ENCODE measurements at regions not wholly inside any gene's neighbourhood (a gene's known extent, or its start where the extent isn't known, plus 50 kb on each side); places are given as distances from the start of the nearest gene placed in this dataset.
A peak's percentile ranks its signal among the peaks of the same experiment; 100 is the strongest.

DNA sequence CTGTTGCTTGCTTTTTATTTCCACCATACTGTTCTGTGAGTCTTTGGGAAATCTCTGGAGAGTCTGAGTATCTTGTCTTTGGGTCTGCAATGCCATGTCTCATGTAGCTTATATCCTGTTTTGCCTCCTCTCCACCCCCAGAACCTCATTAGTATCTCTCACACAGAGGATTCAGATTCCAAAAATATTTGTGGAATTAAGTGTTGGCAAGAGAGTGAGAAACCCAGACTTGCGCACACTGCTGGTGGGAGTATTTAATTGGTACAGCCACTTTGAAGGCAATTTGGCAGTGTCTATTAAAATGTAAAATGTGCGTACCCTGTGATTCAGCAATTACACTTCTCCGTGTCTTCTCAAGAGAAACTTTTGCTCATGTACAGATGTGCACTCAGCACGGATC, 68.6 kb downstream of the ZNF621 start:
- DNase-seq = no peak

DNA sequence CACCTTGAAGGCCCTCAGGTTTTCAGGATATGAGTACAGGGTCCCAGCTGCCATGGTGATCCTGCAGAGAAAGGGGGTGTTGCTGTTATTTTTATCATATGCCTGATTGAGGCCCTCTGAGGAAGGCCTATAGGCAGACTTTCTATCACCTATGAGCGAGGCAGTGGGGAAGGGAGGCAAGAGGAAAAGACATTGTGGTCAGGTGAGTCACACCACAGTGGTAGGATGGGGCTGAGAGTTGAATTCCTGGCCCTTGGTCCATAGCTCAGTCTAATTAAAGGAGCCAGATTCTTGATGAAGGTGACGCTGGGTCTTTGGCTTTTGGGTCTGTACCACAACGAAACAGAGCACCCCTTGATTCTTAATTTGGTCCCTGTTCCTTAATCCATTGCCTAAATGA, 72.7 kb downstream of the ZNF621 start:
- no peak for DNase-seq

DNA sequence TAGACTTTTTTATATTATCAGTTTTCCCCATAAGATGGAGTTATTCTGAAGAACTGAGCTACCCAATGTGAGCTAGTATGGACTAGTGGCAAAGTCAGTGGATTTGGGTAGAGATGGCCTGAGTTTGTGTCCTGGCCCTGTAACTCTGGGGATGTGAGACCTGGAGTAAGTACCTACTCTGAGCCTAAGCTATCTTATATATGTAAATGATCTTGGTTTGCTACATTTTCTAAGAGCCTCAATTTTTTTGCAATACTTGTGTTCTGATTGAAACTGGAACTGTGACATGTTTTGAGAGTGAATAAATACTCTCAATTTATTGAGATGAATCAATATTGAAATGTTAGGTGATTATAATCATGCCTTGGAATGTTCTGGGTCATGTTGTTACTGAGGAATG, 73.6 kb downstream of the ZNF621 start:
- DNase-seq = no peak

DNA sequence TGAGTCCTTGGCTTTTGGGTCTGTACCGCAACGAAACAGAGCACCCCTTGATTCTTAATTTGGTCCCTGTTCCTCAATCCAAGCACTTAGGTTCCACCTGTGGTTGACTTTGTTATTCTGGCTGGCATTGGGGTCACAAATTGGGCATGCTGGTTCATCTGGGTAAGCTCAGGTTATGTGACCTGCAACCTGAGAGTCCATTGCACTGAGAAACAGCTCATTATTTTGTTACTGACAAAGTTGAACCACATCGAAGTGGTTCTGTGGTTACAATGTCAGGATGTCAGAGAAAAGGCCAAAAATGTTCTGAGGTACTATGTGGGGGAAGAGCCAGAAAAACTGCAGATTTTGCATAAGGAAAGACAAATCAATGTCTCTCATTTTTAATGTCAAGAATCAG, 74.2 kb downstream of the ZNF621 start:
- DNase-seq = no peak

DNA sequence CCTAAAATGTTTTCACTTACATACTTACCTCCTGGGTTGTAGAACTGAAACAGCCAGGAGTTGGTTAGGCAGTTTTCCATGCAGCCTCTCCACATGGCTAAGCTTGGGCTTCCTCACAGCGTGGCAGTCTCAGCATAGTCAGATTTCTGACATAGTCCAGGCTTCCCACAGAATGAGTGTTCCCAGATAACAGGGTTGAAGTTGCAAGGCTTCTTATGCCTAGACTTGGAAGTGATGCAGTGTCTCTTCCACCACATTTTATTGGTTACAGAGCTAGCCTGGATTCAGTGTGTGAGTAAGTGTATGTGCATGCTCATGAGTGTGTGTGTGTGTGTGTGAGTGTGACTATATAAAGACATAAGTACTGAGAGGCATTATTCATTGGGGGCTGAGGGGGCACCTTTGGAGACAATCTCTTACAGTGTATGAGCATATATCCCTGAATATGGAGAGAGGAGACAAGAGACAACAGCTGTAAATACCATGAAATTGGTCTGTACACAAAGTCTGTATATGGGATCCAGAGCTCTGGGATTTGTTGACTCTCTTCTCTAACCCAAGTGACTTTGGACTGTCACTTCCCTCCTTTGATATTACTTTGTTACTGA, 78.1 kb downstream of the ZNF621 start:
- no peak for DNase-seq

DNA sequence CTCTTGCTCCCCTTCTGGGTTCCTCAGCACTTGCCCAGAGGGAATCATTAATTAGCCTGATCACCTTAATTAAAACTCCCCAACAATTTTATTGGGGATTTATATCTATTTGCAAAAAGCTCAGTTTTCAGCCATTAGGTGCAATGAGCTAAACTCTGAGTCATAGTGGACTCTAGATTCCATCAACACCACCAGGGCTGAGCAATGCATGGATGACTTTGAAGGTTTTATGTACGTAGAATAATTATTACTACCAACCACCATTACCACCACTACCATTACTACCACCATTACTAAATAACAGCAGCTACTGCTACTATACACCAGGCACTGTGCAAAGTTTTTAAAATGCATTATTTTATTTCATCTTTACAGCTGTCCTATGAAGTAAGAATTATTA, 81.2 kb downstream of the ZNF621 start:
- no peak for DNase-seq

DNA sequence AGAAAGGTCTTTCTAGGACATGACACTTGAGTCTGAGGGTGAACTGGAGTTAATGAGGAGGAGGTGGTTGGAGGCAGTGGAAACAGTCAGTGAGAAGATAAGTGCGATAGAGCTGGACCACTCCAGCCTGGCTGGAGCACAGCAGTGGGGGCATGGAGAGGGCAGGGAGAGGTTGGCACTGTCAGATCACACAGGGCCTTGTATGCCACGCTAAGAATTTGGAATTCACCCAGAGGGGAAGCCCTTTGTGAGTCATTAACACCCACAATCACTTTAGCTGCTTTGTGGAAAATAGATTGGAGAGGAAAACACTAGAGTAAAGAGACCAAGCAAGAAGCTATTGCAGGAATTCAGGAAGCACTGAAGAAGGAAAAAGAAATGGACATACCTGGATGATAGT, 83.3 kb downstream of the ZNF621 start:
- DNase-seq = no peak

DNA sequence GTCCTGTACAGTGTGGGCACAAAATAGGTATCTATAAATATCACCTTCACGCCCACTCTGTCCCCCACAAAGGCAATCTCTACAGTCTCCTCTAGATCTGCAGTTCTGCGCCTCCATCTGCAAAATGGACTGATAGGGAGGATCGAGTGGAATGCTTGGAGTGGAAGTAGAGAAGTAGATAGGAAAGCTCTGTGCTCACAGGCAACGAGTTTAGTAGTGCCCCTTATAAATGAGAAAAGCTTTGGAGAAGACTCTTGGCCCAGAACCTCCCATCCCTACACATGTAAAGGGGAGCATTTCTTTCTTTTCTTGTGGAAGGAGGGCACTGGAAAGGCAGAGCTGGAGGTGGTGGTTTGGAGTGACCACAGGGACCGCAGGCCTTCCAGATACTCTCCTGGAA, 88.5 kb downstream of the ZNF621 start:
- no peak for DNase-seq

DNA sequence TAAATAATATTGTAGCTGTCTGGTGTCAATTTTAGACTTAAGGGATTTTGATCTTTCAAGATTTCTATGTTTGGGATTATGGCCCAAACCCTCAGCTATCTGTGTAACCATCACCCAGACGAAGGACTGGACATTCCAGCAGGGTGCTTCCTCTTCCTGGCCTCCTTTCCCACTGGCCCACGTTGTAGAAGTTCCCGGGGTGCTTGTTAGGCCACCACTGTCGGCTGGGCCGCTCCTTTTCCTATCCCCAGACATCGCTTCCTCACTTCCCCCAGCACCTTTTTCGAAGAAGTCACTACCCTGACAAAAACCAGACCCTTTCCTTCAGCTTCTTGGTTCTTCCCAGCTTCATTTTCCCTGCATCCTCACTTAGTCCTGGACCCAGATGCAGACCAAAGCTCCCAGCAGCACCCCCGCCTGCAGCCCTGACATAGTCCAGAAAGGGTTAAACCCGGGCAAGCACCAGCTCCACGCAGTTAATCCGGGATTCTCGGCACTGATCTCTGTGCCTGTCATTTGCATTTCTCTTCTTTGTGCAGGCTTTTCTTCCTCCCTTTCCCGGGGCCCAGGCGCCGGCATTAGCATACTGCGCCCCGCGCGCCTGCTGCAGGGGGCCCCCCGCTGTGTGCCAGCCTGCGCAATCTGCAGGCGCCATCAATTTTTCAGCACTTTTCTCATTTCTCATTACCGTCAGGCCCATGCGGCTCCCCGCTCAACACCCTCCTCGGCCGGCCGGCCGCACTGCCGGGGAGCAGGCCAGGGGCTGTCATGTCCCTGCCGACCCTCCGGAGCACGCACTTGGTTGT, 90.6 kb downstream of the ZNF621 start:
- DNase-seq = peak; percentile 80

DNA sequence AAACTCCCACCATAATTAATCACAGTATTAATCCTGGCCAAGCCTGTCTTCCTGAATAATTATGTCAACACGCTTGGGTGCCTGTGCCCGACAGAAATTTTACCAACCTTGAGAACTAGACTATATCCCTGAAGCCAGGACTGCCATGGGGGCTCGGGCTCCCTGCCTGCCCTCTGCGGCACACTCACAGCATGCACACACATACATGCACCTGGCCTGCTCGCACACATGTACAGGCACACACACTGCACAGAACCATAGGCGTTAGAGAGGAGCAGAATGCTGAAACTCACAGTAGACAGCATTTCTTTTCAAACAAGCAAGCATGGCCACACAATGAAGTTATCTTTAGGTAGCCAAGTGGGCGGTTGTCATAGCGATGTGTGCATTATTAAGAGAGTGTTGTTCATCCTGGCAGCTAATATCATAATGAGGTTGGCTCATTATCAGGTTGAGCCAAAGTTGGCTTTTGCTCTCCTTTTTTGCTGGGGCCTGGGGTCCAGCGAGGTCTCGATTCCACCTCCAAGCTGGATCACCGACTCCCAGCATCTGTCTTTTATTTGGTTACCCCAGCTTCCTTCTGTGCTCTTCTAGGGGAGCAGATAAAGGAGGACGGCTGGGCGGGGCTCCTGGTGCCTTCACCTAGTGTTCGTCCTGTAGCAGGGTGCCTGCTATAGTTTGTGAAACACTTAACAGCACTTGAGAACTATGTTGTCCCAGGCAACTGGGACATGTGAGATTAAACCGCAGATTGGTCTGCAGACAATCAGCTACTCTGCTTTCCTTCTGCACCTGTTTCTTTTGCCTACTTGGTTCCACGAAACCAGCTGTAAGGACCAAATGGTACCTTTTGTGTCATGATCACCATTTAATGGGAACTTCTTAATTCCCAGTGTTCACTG, 91.4 kb downstream of the ZNF621 start:
- peak; percentile 43 for DNase-seq

DNA sequence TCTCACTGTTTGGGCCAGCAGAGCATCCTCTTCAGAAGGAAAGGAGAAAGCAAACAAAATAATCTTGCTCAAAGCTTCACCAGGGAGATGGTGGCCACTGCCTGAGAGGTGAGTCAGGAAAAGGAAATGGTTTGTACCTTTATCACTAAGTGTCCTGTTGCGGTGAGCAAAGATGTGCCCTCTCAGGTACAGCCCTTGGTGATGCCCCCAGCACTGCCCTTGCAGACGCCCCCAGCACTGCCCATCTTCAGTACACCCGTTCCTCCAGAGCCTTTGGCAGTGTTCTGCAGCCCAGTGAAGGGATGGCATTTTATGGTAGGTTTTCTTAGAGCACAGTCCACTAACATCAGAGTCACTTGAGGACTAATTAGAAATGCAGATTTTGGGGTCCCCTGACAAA, 92.3 kb downstream of the ZNF621 start:
- no peak for DNase-seq

DNA sequence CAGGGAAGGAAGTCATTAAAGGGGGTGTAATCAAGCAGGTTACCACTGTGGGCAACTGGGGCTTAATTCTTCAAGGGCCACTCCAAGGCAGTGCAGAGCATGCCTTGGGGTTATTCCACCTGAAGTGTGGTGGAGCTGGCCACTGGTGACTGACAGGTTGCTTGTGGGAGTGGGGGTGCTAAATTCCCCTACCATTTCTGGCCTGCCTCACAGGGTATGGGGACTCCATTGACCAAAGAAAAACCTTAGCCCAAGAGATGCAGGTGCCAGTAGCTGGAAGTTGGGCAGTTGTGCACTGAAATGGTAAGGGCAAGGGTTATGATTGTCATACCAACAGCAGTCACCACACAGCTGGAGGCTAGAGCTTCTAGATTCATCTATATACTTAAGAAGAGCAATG, 93.4 kb downstream of the ZNF621 start:
- DNase-seq = no peak

DNA sequence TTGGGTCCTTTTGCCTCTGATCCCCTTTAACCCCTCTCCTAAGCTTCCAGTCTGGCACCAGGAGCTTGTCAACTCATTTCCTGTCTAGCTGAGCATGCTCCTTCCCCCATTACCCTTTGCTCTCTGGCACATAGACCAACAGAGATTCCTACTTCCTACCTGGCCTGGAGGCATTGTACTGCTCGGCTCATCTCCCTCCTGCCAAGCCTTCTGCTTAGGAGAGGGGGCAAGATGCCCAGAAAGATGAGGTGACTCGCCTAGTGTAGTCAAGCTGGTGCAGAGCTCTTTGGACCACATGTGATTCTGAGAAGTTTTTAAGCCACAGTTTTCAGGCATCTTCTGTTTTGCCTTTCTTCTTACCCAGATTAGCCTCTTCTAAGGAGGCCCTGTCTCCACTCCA, 95.4 kb downstream of the ZNF621 start:
- DNase-seq = no peak

DNA sequence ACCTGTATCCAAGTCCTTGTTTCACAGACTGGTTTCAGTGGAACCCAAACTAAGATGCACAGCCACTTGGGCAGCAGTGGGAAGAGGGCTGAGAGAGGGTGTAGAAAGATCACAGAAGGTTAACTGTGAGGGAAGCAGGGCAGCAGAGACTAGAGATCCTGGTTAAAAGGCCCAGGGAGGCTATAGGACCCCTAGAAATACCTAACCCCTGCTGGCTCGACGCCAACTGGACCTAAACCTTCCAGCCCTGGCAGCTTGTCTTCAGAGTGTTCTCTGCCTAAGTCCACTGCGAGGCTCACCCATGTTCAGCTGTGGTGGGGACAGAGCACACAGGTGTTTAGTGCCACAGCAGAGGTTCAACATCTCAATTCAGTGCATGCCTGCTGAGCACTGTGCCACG, 96.5 kb downstream of the ZNF621 start:
- DNase-seq = no peak

DNA sequence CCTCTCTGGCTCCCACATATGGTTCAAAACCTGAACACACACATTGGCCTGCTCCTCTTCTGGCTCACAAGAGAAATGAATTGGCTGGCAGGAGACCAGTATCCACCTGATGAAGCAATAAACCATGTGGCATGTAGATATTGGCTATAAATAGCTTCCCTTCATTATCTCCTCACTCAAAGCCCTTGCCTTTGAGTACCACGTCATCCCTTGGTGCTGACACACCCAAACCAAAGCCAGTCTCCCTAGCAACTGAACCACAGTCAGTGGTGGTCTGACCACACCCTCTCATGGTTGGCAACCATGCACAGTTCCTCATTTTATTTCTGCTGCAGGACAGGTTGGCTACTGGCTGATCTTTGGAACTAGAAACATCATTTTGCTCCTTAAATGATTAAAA, 98.8 kb downstream of the ZNF621 start:
- DNase-seq = no peak

DNA sequence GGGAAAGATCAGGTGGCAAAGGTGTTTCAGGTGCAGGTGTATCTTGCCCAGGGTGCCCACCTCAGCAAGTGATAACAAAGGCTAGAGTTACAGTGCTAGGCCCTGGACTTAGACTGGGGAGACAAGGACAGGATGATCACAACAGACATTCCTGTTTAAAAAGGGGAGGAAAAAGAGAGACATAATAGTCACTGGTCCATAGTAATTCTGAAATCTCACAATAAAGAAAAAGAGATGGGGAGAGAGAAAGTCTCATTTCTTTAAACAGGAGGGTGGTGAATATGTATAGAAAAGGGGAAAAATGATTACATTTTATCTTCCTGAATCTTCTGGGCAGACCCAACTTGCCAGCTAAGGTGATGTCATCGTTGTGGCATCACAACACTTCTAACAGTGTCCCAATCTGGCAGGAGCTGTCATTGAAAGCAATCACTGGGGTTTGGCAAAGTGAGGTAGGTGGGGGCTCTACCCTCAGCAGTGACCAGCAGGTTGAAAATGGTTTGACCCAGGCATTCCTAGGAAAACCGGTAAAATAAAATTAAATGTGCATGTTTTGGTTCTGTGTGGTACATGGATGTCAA, 99.5 kb downstream of the ZNF621 start:
- no peak for DNase-seq

DNA sequence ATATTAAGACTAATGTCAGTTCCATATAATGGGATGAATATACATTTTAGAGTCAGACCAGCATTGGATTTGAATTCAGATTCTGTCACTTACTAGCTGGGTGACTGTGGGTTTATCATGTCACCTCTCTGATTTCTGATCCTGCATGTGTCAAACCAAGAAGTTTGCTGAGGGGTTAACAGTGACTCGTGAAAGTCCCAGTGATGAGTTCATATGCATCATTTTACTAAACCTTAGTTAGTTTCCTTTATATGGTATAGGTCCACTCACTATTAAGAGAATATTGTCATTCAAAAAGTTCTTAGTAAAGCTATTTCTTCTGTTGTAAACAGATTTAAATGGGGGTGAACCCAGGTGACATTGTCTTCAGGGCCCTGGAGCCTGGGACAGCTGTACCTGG, 102.3 kb downstream of the ZNF621 start:
- DNase-seq = no peak

DNA sequence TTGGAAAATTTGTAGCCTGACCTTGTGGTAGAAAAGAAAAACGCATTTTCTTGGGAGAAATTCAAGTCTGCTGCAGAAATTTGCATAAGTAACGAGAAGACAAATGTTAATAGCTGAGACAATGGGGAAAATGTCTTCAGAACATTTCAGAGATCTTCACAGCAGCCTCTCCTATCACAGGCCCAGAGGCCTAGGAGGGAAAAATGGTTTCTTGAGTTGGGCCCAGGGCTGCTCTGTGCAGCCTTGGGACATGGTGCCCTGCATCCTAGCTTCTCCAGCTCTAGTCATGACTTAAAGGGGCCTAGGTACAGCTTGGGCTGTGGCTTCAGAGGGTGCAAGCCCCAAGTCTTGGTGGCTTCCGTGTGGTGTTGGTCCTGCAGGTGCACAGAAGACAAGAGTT, 104.2 kb downstream of the ZNF621 start:
- no peak for DNase-seq

DNA sequence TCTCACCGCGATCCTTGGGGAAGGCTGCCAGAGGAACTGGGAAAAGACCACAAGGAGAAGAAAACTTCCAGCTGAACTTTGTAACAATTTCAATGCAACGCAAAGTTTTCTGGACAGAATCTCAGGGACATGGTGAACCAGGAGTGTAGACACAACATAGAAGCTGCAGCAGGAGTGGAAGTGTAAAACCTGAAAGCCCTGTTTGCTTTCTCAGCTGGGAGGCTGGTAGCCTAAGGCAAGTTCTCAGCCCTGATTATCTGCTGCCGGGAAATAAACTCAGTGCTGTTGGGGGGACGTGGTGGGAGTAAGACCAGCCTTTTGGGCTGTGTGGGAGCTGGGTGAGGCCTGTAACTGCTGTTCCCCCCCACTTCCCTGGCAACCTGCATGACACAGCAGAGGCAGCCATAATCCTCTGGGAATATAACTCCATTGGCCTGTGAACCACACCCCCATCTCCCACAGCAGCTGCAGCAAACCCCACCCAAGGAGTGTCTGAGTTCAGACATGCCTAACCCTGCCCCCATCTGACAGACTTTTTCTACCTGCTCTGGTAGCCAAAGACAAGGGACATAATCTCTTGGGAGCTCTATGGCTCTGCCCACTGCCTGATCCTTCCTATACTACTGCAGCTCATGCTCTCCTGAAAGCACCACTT, 106.7 kb downstream of the ZNF621 start:
- DNase-seq = no peak

DNA sequence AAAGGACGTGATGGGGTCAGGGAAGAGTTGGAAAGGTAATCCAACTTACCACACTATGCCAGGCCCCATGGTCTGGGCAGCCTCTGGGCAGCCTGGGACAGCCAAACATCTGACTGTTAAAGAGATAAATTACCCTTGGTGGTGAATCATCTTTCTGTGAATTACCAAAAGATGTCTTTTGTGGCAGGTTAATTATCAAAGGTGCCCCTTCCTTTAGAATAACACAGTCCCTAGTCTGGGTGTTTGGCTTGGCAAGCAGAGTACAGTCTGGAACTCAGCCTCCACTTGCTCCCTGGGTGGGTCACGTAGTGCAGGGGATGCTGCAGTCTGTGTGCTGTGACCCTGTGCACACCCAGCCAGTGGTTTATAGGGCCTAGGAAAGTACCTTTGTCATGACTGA, 113.1 kb downstream of the ZNF621 start:
- DNase-seq = no peak

DNA sequence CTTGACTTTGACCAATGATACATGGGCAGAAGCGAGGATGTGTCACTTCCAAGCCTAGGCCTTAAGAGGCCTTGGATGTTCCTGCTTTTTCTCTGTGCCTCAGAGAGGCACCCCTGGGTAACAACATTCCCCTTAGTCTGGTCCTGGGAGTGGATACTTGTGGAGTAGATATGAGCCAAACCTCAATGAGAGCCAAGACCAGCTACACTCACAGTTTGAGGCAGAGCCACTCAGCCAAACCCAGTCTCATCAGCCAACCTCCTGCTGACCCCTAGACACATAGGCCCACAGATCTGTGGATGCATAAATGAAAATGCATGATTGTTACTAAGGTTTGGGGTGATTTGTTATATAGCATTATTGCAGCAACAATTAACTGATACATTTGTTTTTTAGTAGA, 114.2 kb downstream of the ZNF621 start:
- DNase-seq = no peak

DNA sequence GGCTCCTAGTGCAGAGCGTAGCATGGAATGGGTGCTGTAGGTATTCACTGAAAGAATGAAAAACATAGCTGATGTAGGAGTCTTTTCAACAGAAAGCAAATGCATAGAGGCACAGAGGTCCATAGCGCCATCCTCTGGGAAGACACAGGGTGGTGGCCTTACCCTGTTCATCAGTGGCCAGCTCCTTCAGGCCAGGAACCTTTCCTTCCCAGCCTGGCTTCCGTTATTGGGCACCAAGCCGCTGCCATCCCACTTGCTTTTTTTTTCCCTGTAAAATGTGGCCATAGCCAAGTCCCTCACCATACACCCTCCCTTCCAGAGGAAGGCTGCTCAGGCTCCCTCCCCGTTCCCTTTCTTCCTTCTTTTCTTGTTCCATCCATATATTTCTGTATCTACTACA, 118.1 kb downstream of the ZNF621 start:
- DNase-seq = no peak

DNA sequence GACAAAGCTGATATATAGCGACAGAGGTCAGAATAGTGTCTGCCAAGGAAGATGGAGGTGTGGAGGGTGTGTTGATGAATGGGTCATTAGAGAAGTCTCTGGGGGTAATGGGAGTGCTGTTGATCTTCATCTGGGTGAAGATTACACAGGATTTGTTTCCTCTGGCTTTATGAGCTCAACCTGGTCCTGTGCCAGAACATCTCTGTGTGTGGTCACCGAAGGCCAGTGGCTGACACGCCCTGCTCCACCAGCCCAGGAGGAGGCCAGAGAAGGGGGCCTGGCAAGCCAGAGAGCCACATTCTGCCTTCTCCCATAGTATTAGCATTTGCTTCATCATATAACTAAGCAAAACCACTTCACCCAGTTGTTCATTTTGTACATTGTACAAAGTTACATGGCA, 121.1 kb downstream of the ZNF621 start:
- DNase-seq = no peak

Measured in NCI-H82 (cell line).